Caco-2 (cell line): ENCODE measurements at regions not wholly inside any gene's neighbourhood (a gene's known extent, or its start where the extent isn't known, plus 50 kb on each side); places are given as distances from the start of the nearest gene placed in this dataset.

Experiments
- BruUV-seq: library from RNA; stranded (reverse); fragments of 400-500 nt; replicated peaks from 2 replicates; lab custom pipeline; 2021; lab: Mats Ljungman, UMichigan
- CTCF ChIA-PET: fragments of 300-600 bp; sonication (Branson Sonifier 250); formaldehyde crosslinking; loops from one replicate; lab custom pipeline; 2022; ENCODE audit warnings: antibody characterized with exemption; lab: Charles Lee
- POLR2A ChIA-PET: fragments of 300-600 bp; sonication (Branson Sonifier 250); formaldehyde crosslinking; loops from one replicate; lab custom pipeline; 2022; ENCODE audit warnings: antibody characterized with exemption; lab: Charles Lee
- DNase-seq, 2 experiments: peaks; one replicate each; pipeline versions ENCODE4 v3.0.0 to v3.0.0-alpha.2; 2020 to 2022
- H3K27me3 ChIP-seq: replicated peaks from 2 replicates; pipeline ENCODE4 v1.6.0; 2011; ENCODE audit warnings: low read length; ENCODE audit not compliant: control insufficient read depth, insufficient read depth
- H3K36me3 ChIP-seq: 2 replicates; pipeline ENCODE4 v1.5.1; 2011; ENCODE audit warnings: low read length; ENCODE audit not compliant: control insufficient read depth, insufficient read depth
- H3K4me1 ChIP-seq: fragments of 250-450 bp; sonication (Bioruptor Pico); 2 replicates; pipeline ENCODE4 v1.5.1; 2020; ENCODE audit warnings: mild to moderate bottlenecking
- H3K4me3 ChIP-seq: 2 replicates; pipeline ENCODE4 v1.5.1; 2011; ENCODE audit warnings: low read depth, mild to moderate bottlenecking, control low read depth, low read length
- H3K9me3 ChIP-seq: fragments of 250-450 bp; sonication (Bioruptor Pico); 2 replicates; pipeline ENCODE4 v1.5.1; 2020; ENCODE audit warnings: mild to moderate bottlenecking, moderate library complexity
- H3K27ac Mint-ChIP-seq: one replicate; pipeline ENCODE4 v1.8.0; 2022; ENCODE audit warnings: mixed read lengths; ENCODE audit not compliant: unreplicated experiment
- H3K27me3 Mint-ChIP-seq: one replicate; pipeline ENCODE4 v1.8.0; 2022; ENCODE audit warnings: mixed read lengths; ENCODE audit not compliant: insufficient read depth, unreplicated experiment
- H3K36me3 Mint-ChIP-seq: one replicate; pipeline ENCODE4 v1.8.0; 2022; ENCODE audit warnings: mild to moderate bottlenecking, mixed read lengths; ENCODE audit not compliant: insufficient read depth, unreplicated experiment
- H3K4me1 Mint-ChIP-seq: one replicate; pipeline ENCODE4 v1.8.0; 2022; ENCODE audit warnings: low read depth, mixed read lengths; ENCODE audit not compliant: unreplicated experiment
- H3K4me3 Mint-ChIP-seq: one replicate; pipeline ENCODE4 v1.8.0; 2022; ENCODE audit warnings: mild to moderate bottlenecking, moderate library complexity, mixed read lengths; ENCODE audit not compliant: unreplicated experiment
- H3K9me3 Mint-ChIP-seq: one replicate; pipeline ENCODE4 v1.8.0; 2022; ENCODE audit warnings: mixed read lengths; ENCODE audit not compliant: unreplicated experiment
- CTCF ChIP-seq, 2 experiments: fragments of 200-600 bp in 1 of 2; IDR thresholded peaks; 1 replicate in 1 of 2; 2 replicates in 1 of 2; pipeline versions ENCODE4 v1.5.1 to v1.8.0; 2011 to 2022; ENCODE audit warnings: antibody characterized with exemption in 1 of 2, control low read depth in 1 of 2, inconsistent platforms in 1 of 2, low read depth in 1 of 2, low read length in 1 of 2, mild to moderate bottlenecking in 1 of 2, moderate library complexity in 1 of 2; ENCODE audit not compliant: insufficient read depth in 1 of 2, severe bottlenecking in 1 of 2, unreplicated experiment in 1 of 2
- intact Hi-C: fragments of 100-400 bp; cut with micrococcal nuclease; formaldehyde crosslinking; loops from one replicate; pipeline ENCODE4 v1.10.0; 2022; ENCODE audit not compliant: unreplicated experiment

- no peaks in the 10 kb centered on the region for H3K4me1 Mint-ChIP-seq
- Histone ChIP-seq H3K9me3 (peaks cover 9% of the 10 kb centered on the region; the same call in 1 of the 2 replicates), H3K4me3 (no peak overlapping the region), H3K27me3 (no peaks in the 10 kb centered on the region), H3K36me3 (no peaks in the 10 kb centered on the region), H3K4me1 (no peaks in the 10 kb centered on the region)
- POLR2A ChIA-PET: no interaction called here
- BruUV-seq: no TSS peak
- CTCF ChIA-PET: no interaction called here
- TF ChIP-seq CTCF (IDR thresholded peaks at IDR 0.05; ENCODE audit: insufficient read depth in 1 of 2, low read depth in 1 of 2, low read length in 1 of 2, severe bottlenecking in 1 of 2, unreplicated experiment in 1 of 2): no peak
- intact Hi-C loops: no loop called here
- H3K27ac Mint-ChIP-seq: no peak overlapping the region
- H3K27me3 Mint-ChIP-seq: no peaks in the 10 kb centered on the region
- no peak for DNase-seq
- no peaks in the 10 kb centered on the region for H3K36me3 Mint-ChIP-seq
- no peak overlapping the region for H3K4me3 Mint-ChIP-seq
- H3K9me3 Mint-ChIP-seq: peaks cover 10% of the 10 kb centered on the region
Observed at GRCh38 chr4:92066485-92066884, 237.3 kb upstream of the GRID2 start.

DNA sequence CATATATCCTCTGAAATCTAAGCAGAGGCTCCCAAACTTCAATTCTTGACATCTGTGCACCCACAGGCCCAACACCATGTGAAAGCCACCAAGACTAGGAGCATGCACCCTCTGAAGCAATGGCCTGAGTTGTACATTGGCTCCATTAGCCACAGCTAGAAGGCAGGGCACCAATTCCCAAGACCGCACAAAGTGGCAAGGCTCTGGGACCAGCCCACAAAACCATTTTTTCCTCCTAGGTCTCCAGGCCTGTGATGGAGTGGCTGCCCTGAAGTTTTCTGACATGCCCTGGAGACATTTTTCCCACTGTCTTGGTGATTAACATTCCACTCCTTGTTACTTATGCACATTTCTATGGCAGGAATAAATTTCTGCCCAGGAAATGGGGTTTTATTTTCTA lies 232.2 kb upstream of the GRID2 start:
- no TSS peak for BruUV-seq
- no peak for DNase-seq
- Mint-ChIP-seq H3K4me1 (no peaks in the 10 kb centered on the region), H3K36me3 (no peaks in the 10 kb centered on the region), H3K4me3 (no peak overlapping the region), H3K27ac (no peak overlapping the region), H3K9me3 (peaks cover 10% of the 10 kb centered on the region), H3K27me3 (no peaks in the 10 kb centered on the region)
- CTCF ChIA-PET: no interaction called here
- no peaks in the 10 kb centered on the region for H3K27me3 ChIP-seq
- no peak for TF ChIP-seq CTCF (IDR thresholded peaks at IDR 0.05; ENCODE audit: insufficient read depth in 1 of 2, low read depth in 1 of 2, low read length in 1 of 2, severe bottlenecking in 1 of 2, unreplicated experiment in 1 of 2)
- no peak overlapping the region for H3K4me3 ChIP-seq
- H3K9me3 ChIP-seq: peaks cover 9% of the 10 kb centered on the region; the same call in 1 of the 2 replicates
- intact Hi-C loops: no loop called here
- no peaks in the 10 kb centered on the region for H3K36me3 ChIP-seq
- POLR2A ChIA-PET: no interaction called here
- H3K4me1 ChIP-seq: no peaks in the 10 kb centered on the region

DNA sequence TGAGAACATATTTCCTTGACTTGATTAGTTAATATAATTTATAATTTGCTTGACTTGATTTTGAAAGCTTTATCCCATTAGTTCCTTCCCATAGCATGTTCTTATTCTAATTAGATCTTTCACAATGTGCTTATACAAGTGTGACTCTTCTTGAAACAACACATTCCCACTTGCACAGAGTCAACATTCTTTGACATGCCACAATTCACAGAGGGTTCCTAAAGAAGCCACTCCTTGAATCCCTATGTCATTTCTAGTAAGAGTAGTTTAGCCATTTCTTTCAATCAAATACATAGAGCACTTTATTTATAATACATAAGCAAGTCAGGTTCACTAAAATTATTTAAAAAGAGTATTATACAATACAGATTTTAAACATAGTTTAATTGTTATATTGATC lies 228.9 kb upstream of the GRID2 start:
- peaks cover 9% of the 10 kb centered on the region; the same call in 1 of the 2 replicates for H3K9me3 ChIP-seq
- POLR2A ChIA-PET: no interaction called here
- BruUV-seq: no TSS peak

More for the DNA sequence above, 228.9 kb upstream of the GRID2 start:
- no peaks in the 10 kb centered on the region for H3K27me3 ChIP-seq
- Mint-ChIP-seq H3K36me3 (no peaks in the 10 kb centered on the region), H3K27ac (no peak overlapping the region), H3K9me3 (peaks cover 1% of the 10 kb centered on the region), H3K4me1 (no peaks in the 10 kb centered on the region), H3K4me3 (no peak overlapping the region), H3K27me3 (no peaks in the 10 kb centered on the region)
- CTCF ChIA-PET: no interaction called here
- DNase-seq: no peak
- intact Hi-C loops: no loop called here
- no peak overlapping the region for H3K4me3 ChIP-seq
- TF ChIP-seq CTCF (IDR thresholded peaks at IDR 0.05; ENCODE audit: insufficient read depth in 1 of 2, low read depth in 1 of 2, low read length in 1 of 2, severe bottlenecking in 1 of 2, unreplicated experiment in 1 of 2): no peak
- H3K4me1 ChIP-seq: no peaks in the 10 kb centered on the region
- no peaks in the 10 kb centered on the region for H3K36me3 ChIP-seq
